C4-2B (cell line): ENCODE measurements at regions not wholly inside any gene's neighbourhood (a gene's known extent, or its start where the extent isn't known, plus 50 kb on each side); places are given as distances from the start of the nearest gene placed in this dataset.

Source experiments
- CTCF ChIP-seq: fragments of 450-650 bp; conservative IDR thresholded peaks from 2 replicates; pipeline ENCODE4 v1.5.1; 2017; ENCODE audit warnings: mild to moderate bottlenecking
- ZFX ChIP-seq: fragments of 450-650 bp; IDR thresholded peaks from 2 replicates; pipeline ENCODE4 v1.6.1; 2017

GRCh38 chr10:85362401-85362800 is 1004.2 kb downstream of the GRID1 start:
- TF ChIP-seq CTCF (no peak), ZFX (no peak)
